Ovary (tissue), 7 donors: ENCODE measurements at regions not wholly inside any gene's neighbourhood (a gene's known extent, or its start where the extent isn't known, plus 50 kb on each side); places are given as distances from the start of the nearest gene placed in this dataset.

Source experiments
- DNase-seq, 5 donors: peaks; one replicate each; pipeline ENCODE4 v3.0.0-alpha.2; 2019 to 2020
- H3K27ac ChIP-seq, 2 donors: fragments of 200-600 bp; one replicate each; pipeline versions ENCODE4 v1.5.1 to v1.8.0; 2019 to 2022
- H3K27me3 ChIP-seq: fragments of 200-600 bp; one replicate; pipeline ENCODE4 v1.8.0; 2022
- H3K36me3 ChIP-seq: fragments of 200-600 bp; sonication (generic); one replicate; pipeline ENCODE4 v1.5.1; 2019
- H3K4me1 ChIP-seq: one replicate; pipeline ENCODE4 v1.8.1; 2013; ENCODE audit warnings: mild to moderate bottlenecking, moderate library complexity; ENCODE audit not compliant: insufficient read depth
- H3K4me3 ChIP-seq: fragments of 200-600 bp; sonication (generic); one replicate; pipeline ENCODE4 v1.5.1; 2017
- H3K9me3 ChIP-seq, 2 donors: fragments of 200-600 bp in 1 of 2; sonication (generic) in 1 of 2; one replicate each; pipeline versions ENCODE4 v1.5.1 to v1.8.1; 2013 to 2019; ENCODE audit warnings: mild to moderate bottlenecking in 1 of 2, moderate library complexity in 1 of 2
- EP300 ChIP-seq: sonication (generic); formaldehyde crosslinking; IDR thresholded peaks from one replicate; pipeline ENCODE4 v1.6.1; 2017; ENCODE audit warnings: antibody characterized with exemption
- POLR2A ChIP-seq: fragments of 450-650 bp; IDR thresholded peaks from one replicate; pipeline ENCODE4 v1.6.1; 2017; ENCODE audit warnings: antibody characterized with exemption, mild to moderate bottlenecking, moderate library complexity
- WGBS, 3 donors: extraction: QIAGEN DNeasy Blood & Tissue Kit in 1 of 3; methylation state at CpG; one replicate each; pipeline versions ENCODE4 v1.1.5 to v1.1.7; 2013 to 2017; 5-methylcytosine and 5-hydroxymethylcytosine counted together
- intact Hi-C, 4 donors: fragments of 100-400 bp; cut with DNase I; formaldehyde crosslinking; loops; one replicate each; pipeline versions ENCODE4 v1.11.0 to v1.15.1; 2022 to 2023
- TF ChIP-seq, protein P1 (sequence below), 3 donors: fragments of 450-650 bp in 2 of 3; fragments of 200-600 bp in 1 of 3; IDR thresholded peaks; one replicate each; pipeline versions ENCODE4 v1.5.1 to v1.8.0; 2016 to 2022; ENCODE audit warnings: antibody characterized with exemption in 3 of 3, mild to moderate bottlenecking in 1 of 3
- donor health status: DM: no; HTN: no; CAD: no; lungs with moderate emphysema.
- donor health status: DM: no; HTN: no; CAD: no.
- donor health status: Bipolar disorder and iron deficiency.
- donor health status: DM: no; HTN: no; CAD: no.
- donor health status: DM: yes; HTN: yes; CAD: no.

DNA sequence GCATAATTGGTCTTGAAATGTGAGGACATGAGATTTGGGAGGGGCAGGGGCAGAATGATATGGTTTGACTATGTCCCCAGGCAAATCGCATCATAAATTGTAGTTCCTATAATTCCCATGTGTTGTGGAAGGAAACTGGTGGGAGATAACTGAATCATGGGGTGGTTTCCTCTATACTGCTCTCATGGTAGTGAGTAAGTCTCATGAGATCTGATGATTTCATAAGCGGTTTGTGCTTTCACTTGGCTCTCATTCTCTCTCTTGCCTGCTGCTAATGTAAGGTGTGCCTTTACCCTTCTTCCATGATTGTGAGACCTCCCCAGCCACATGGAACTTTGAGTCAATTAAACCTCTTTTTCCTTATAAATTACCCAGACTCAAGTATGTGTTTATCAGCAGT lies 2595.9 kb downstream of the PCDH7 start:
- Histone ChIP-seq H3K4me3 (no peak overlapping the region), H3K36me3 (no peaks in the 10 kb centered on the region), H3K4me1 (no peaks in the 10 kb centered on the region), H3K9me3 (no peaks in the 10 kb centered on the region), H3K27me3 (no peaks in the 10 kb centered on the region), H3K27ac (no peak overlapping the region)
- 82 to 92% (median 84%) methylated on average over 2 of the region's 2 CpGs for WGBS, 3 donors
- DNase-seq: no peak
- intact Hi-C loops: no loop called here
- TF ChIP-seq POLR2A (no peak), EP300 (no peak)
- TF ChIP-seq, protein P1, sequence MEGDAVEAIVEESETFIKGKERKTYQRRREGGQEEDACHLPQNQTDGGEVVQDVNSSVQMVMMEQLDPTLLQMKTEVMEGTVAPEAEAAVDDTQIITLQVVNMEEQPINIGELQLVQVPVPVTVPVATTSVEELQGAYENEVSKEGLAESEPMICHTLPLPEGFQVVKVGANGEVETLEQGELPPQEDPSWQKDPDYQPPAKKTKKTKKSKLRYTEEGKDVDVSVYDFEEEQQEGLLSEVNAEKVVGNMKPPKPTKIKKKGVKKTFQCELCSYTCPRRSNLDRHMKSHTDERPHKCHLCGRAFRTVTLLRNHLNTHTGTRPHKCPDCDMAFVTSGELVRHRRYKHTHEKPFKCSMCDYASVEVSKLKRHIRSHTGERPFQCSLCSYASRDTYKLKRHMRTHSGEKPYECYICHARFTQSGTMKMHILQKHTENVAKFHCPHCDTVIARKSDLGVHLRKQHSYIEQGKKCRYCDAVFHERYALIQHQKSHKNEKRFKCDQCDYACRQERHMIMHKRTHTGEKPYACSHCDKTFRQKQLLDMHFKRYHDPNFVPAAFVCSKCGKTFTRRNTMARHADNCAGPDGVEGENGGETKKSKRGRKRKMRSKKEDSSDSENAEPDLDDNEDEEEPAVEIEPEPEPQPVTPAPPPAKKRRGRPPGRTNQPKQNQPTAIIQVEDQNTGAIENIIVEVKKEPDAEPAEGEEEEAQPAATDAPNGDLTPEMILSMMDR (IDR thresholded peaks at IDR 0.05): no peak

DNA sequence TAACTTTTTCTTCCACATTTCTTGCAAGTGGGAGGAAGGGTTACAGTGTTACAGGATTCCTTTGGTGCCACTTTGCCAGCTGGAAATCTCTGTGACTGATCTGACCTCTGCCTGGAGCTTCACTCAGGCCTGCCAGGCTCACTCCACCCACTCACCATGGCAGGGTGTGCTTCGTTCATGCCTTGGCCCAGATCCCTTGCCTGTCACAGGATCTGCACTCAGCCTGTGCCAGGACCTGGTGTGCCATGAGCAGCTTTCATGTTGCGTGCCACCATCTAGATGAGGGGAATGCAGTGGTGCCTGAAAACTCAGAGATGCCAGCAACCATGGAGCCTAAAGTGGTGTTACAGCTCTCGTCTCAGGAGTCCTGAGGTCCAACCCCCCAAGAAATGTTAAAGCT lies 2596.4 kb downstream of the PCDH7 start:
- H3K9me3 ChIP-seq: no peaks in the 10 kb centered on the region
- no peak overlapping the region for H3K4me3 ChIP-seq
- H3K36me3 ChIP-seq: no peaks in the 10 kb centered on the region
- 80 to 91% (median 84%) methylated on average over 3 of the region's 3 CpGs for WGBS, 3 donors
- TF ChIP-seq POLR2A (no peak), EP300 (no peak)
- TF ChIP-seq, protein P1 (IDR thresholded peaks at IDR 0.05): no peak
- H3K27ac ChIP-seq: no peak overlapping the region
- no peaks in the 10 kb centered on the region for H3K4me1 ChIP-seq
- no peak for DNase-seq
- intact Hi-C loops: no loop called here
- no peaks in the 10 kb centered on the region for H3K27me3 ChIP-seq

DNA sequence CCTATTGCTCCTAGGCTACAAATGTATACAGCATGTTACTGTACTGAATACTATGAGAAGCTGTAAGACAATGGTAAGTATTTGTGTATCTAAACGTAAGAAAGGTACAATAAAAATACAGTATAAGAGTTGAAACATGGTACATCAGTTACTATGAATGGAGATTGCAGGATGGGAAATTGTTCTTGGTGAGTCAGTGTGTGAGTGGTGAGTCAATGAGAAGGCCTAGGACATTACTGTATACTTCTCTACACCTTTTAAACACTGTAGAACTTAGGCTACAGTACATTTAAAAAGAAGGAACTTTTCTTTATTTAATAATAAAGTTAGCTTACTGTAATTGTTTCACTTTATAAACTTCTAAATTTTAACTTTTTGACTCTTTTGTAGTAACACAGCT lies 2603.2 kb downstream of the PCDH7 start:
- no peak overlapping the region for H3K4me3 ChIP-seq
- intact Hi-C loops: no loop called here
- DNase-seq: no peak
- H3K9me3 ChIP-seq: no peaks in the 10 kb centered on the region
- TF ChIP-seq EP300 (no peak), POLR2A (no peak)
- TF ChIP-seq, protein P1 (IDR thresholded peaks at IDR 0.05): no peak
- H3K4me1 ChIP-seq: no peaks in the 10 kb centered on the region
- H3K36me3 ChIP-seq: no peaks in the 10 kb centered on the region
- no peak overlapping the region for H3K27ac ChIP-seq
- 75 to 83% (median 77%) methylated on average over 1 of the region's 1 CpG for WGBS, 3 donors
- H3K27me3 ChIP-seq: no peaks in the 10 kb centered on the region

DNA sequence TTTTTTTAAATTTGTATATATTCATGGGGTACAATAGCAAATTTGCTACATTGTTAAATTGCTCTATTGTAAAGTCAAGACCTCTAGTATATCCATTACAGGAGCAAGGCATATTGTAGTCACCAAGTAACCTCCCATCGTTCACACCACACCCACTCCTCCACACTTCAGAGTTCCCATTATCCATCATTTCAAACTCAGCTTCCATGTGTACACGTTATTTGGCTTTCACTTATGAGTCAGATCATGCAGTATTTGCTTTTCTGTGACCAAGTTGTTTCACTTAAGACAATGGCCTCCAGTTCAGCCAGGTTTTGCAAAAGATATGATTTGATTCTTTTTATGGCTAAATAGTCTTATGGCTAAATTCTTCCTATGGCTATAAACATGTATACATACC lies 2614.2 kb downstream of the PCDH7 start:
- WGBS, 3 donors: 68 to 77% (median 74%) methylated on average over 2 of the region's 2 CpGs
- DNase-seq: no peak
- H3K27ac ChIP-seq: no peak overlapping the region
- no peaks in the 10 kb centered on the region for H3K36me3 ChIP-seq
- TF ChIP-seq POLR2A (no peak), EP300 (no peak)
- TF ChIP-seq, protein P1 (IDR thresholded peaks at IDR 0.05): no peak
- intact Hi-C loops: no loop called here
- no peaks in the 10 kb centered on the region for H3K9me3 ChIP-seq
- H3K27me3 ChIP-seq: no peaks in the 10 kb centered on the region
- H3K4me1 ChIP-seq: no peaks in the 10 kb centered on the region
- H3K4me3 ChIP-seq: no peak overlapping the region

DNA sequence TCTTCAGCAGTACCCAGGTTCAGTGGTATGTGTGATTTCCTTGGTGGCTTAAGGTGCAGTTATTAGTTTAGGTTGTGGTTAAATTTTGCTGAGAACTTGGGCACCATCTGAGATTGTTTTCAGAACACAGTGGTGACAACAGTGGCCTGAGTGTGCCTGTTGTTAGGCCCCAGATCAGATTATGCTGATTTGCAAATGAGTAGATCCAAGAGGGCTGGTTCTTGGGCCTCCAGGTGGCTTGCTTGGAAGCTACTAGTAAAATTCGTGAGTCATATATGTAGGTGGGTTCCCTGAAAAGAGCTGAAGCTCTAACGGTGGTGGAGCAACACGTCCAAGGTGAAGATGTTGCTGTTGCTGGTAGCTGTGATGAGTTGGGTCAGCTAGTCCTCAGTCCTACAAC lies 2619.6 kb downstream of the PCDH7 start:
- Histone ChIP-seq H3K4me1 (no peaks in the 10 kb centered on the region), H3K9me3 (no peaks in the 10 kb centered on the region), H3K27ac (no peak overlapping the region), H3K36me3 (no peaks in the 10 kb centered on the region), H3K4me3 (no peak overlapping the region), H3K27me3 (no peaks in the 10 kb centered on the region)
- intact Hi-C loops: no loop called here
- DNase-seq: no peak
- no peak for TF ChIP-seq EP300
- TF ChIP-seq, protein P1 (IDR thresholded peaks at IDR 0.05): no peak
- TF ChIP-seq POLR2A: no peak
- 69 to 78% (median 75%) methylated on average over 3 of the region's 3 CpGs for WGBS, 3 donors
